ENCODE measurements at regions not wholly inside any gene's neighbourhood (a gene's known extent, or its start where the extent isn't known, plus 50 kb on each side); places are given as distances from the start of the nearest gene placed in this dataset.

GRCh38 chr21:15494481-15494880 lies 235.3 kb upstream of the USP25 start:
- H3K9me3 Mint-ChIP-seq = no peaks in the 10 kb centered on the region
- H3K36me3 Mint-ChIP-seq = no peaks in the 10 kb centered on the region
- no peak overlapping the region for H3K4me3 Mint-ChIP-seq
- peaks cover 4% of the 10 kb centered on the region for H3K4me1 Mint-ChIP-seq
- ATAC-seq = no peak
- H3K27ac Mint-ChIP-seq = no peak overlapping the region
- no peaks in the 10 kb centered on the region for H3K27me3 Mint-ChIP-seq

DNA sequence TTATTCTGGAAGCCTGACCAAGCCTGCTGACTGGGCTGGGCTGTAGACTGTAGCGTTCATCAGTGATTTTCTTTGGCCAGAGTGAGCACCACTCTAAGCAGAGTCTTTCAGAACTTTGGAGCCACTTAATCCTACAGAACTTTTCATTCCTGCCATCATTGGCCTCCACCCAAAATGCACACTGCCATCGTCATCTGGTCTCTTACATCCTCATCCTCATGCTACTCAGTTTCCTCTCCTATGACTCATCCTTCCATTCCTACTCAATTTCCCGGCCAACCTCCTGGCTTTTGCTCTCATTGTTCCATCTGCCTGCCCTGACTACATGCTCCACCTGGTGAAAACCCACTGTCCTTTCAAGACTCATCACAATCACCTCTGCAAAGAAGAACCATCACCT lies 233.8 kb upstream of the USP25 start:
- H3K27me3 Mint-ChIP-seq = no peaks in the 10 kb centered on the region
- no peak overlapping the region for H3K4me3 Mint-ChIP-seq
- no peaks in the 10 kb centered on the region for H3K36me3 Mint-ChIP-seq
- no peak for ATAC-seq
- no peaks in the 10 kb centered on the region for H3K9me3 Mint-ChIP-seq
- H3K4me1 Mint-ChIP-seq = peaks cover 4% of the 10 kb centered on the region
- H3K27ac Mint-ChIP-seq = no peak overlapping the region

- Mint-ChIP-seq H3K9me3 (no peaks in the 10 kb centered on the region), H3K36me3 (no peaks in the 10 kb centered on the region), H3K27me3 (no peaks in the 10 kb centered on the region), H3K4me1 (peaks cover 4% of the 10 kb centered on the region), H3K27ac (no peak overlapping the region), H3K4me3 (no peak overlapping the region)
- no peak for ATAC-seq
Observed at GRCh38 chr21:15496911-15497310, 232.9 kb upstream of the USP25 start.

- Mint-ChIP-seq H3K27me3 (no peaks in the 10 kb centered on the region), H3K36me3 (no peaks in the 10 kb centered on the region), H3K9me3 (no peaks in the 10 kb centered on the region), H3K4me3 (no peak overlapping the region), H3K4me1 (peaks cover 1% of the 10 kb centered on the region), H3K27ac (no peak overlapping the region)
- no peak for ATAC-seq
Observed at GRCh38 chr21:15498455-15498854, 231.3 kb upstream of the USP25 start.

DNA sequence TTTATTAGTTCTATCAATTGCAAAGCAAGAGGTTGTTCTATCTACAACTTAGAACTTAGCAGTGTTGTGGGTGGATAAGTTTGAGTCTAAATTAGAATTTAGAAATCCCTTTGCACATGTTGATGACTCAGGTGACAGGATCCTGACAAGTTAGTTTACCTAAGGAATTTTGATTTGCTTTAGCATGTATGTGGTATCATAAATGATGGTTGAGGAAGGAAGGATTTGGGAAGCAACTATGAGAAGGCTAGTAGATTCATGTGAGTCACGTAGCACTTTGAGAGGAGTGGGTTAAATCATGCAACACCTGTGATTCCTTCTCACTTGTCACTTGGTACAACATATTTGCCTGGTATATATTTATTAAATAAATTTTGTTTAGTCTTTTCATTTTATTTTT lies 223.7 kb upstream of the USP25 start:
- Mint-ChIP-seq H3K27ac (no peak overlapping the region), H3K36me3 (no peaks in the 10 kb centered on the region), H3K4me1 (no peaks in the 10 kb centered on the region), H3K4me3 (no peak overlapping the region), H3K27me3 (no peaks in the 10 kb centered on the region), H3K9me3 (no peaks in the 10 kb centered on the region)
- ATAC-seq = no peak

- no peak overlapping the region for H3K4me3 Mint-ChIP-seq
- no peaks in the 10 kb centered on the region for H3K9me3 Mint-ChIP-seq
- no peaks in the 10 kb centered on the region for H3K36me3 Mint-ChIP-seq
- no peak overlapping the region for H3K27ac Mint-ChIP-seq
- ATAC-seq = no peak
- H3K27me3 Mint-ChIP-seq = no peaks in the 10 kb centered on the region
- peaks cover 2% of the 10 kb centered on the region for H3K4me1 Mint-ChIP-seq
Observed at GRCh38 chr21:15508554-15508953, 221.2 kb upstream of the USP25 start.

DNA sequence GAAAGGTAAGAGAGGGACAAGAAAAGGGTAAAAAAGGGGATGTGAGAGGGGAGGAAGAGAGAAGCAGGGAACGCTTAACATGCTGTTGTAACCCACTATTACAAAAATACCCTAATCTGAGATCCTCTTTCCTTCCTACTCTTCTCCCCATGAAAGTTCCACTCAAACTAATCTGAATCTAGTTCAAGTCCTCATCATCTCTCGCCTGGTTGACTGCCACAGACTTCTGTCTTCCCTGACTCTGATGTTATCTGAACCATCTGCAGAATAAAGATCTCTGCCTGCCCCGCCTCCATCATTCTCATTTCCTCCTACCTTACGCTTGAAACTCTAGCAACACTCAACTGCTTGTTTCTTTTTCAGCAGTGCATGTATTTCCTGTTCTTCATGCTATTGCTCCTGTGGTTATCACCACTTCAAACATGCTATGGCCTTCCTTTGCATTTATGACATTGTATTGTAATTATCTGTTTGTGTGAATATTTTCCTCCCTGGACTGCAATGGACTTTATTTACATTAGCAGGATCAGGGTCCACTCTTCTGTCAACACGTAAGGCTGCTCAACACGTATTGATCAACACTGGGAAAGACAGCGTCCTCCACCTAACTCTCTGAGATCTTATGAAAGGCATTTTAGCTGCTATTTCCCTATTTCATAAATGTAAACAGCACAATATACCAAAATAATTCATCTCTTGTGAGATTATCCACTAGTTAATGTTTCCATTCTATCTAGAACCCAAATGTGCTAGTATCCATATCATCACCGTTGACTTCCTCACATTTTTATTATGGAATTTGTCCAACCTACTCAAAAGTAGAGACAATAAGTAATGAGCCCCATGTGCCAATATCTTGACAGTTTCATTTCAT lies 215.5 kb upstream of the USP25 start:
- peak overlapping the region; percentile 3 for H3K27ac Mint-ChIP-seq
- peaks cover 3% of the 10 kb centered on the region for H3K9me3 Mint-ChIP-seq
- H3K27me3 Mint-ChIP-seq = no peaks in the 10 kb centered on the region
- H3K4me1 Mint-ChIP-seq = peaks cover 15% of the 10 kb centered on the region
- ATAC-seq = peak; percentile 99
- H3K36me3 Mint-ChIP-seq = no peaks in the 10 kb centered on the region
- H3K4me3 Mint-ChIP-seq = peak overlapping the region; percentile 36

GRCh38 chr21:15515908-15516307 lies 213.9 kb upstream of the USP25 start:
- no peak for ATAC-seq
- Mint-ChIP-seq H3K27me3 (no peaks in the 10 kb centered on the region), H3K9me3 (peaks cover 3% of the 10 kb centered on the region), H3K4me1 (peaks cover 22% of the 10 kb centered on the region), H3K36me3 (no peaks in the 10 kb centered on the region), H3K4me3 (no peak overlapping the region), H3K27ac (no peak overlapping the region)

- no peaks in the 10 kb centered on the region for H3K27me3 Mint-ChIP-seq
- H3K27ac Mint-ChIP-seq = no peak overlapping the region
- no peak for ATAC-seq
- no peak overlapping the region for H3K4me3 Mint-ChIP-seq
- peaks cover 3% of the 10 kb centered on the region for H3K9me3 Mint-ChIP-seq
- peaks cover 25% of the 10 kb centered on the region for H3K4me1 Mint-ChIP-seq
- H3K36me3 Mint-ChIP-seq = no peaks in the 10 kb centered on the region
Observed at GRCh38 chr21:15517394-15517793, 212.4 kb upstream of the USP25 start.

DNA sequence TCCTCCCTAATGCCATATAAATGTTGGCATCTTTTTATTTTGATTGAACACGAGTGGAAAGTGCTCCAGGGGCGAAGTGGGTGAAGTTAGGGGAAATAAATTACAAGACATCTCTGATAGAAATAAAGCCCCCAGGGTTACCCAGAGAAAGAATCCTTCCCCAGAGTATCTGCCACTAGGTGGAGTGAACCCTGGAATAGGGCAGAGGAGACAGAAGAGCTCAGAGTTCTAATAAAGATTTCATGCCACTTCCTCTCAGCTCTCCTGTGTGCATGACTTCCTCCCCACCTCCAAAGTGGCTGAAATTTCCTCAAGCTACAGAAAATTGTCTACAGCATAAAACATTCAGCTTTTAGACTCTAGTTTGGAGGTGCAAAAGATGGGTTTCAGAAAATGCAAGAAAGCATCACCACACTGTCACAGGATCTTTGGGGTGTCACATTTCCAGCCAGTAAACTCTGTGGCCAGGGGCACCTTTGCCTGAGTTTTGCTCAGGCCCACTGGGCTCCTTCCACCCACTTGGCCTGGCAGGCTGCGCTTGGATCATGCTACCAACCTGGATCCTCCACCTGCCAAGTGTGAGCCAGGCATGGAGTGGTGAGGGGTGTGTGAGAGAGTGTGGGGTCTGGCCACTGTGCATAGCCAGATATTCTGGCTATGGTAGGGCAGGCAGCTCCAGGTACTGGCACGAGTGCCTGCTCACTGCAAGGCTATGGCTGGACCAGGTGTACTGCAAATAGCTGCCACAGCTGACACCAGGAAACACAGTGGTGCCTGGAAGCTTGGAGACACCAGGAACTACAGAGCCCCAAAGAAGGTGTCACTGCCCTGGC lies 208.8 kb upstream of the USP25 start:
- Mint-ChIP-seq H3K27ac (no peak overlapping the region), H3K9me3 (peaks cover 3% of the 10 kb centered on the region), H3K36me3 (no peaks in the 10 kb centered on the region), H3K27me3 (no peaks in the 10 kb centered on the region), H3K4me1 (peaks cover 10% of the 10 kb centered on the region), H3K4me3 (no peak overlapping the region)
- ATAC-seq = no peak

DNA sequence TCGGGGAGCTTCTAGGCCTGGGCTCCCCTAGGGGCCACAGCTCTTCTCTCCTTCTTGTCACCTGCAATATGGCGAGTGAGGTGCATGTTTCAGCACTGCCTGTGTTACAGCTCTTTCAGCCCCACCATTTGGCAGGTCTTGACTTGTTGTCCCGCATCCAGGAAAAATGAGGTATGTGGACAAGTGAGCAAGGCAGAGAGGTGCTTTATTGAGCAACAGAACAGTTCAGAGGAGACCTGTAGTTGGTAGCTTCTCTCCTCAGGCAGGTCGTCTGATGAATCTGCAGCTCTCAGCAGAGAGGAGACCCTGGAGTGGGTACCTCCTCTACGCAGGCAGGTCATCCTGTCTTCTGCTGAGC lies 208.2 kb upstream of the USP25 start:
- H3K4me1 Mint-ChIP-seq = peaks cover 10% of the 10 kb centered on the region
- no peaks in the 10 kb centered on the region for H3K36me3 Mint-ChIP-seq
- no peaks in the 10 kb centered on the region for H3K27me3 Mint-ChIP-seq
- H3K4me3 Mint-ChIP-seq = no peak overlapping the region
- no peak overlapping the region for H3K27ac Mint-ChIP-seq
- peaks cover 3% of the 10 kb centered on the region for H3K9me3 Mint-ChIP-seq
- ATAC-seq = no peak

- Mint-ChIP-seq H3K36me3 (no peaks in the 10 kb centered on the region), H3K27me3 (no peaks in the 10 kb centered on the region), H3K4me3 (no peak overlapping the region), H3K27ac (no peak overlapping the region), H3K9me3 (peaks cover 3% of the 10 kb centered on the region), H3K4me1 (peaks cover 10% of the 10 kb centered on the region)
- ATAC-seq = no peak
Observed at GRCh38 chr21:15522148-15522547, 207.6 kb upstream of the USP25 start.

DNA sequence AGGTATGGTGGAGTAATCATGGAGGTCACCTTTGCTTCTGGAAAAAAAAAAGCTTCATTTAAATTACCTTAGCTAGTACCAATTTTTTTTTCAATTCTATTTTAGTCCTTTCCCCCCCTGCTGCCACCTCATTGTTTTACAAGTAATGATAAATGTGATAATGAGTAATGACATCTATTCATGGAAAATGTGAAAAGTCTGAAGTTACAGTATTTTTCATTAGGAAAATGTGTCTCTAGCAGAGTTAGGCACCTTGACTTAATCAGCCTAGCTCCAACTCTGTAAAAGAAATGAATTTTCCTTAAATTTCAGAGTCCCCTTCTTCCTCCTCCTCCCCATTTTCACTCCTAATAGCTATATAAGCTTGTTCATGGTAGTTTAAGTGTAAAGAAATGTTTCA lies 204.9 kb upstream of the USP25 start:
- H3K27ac Mint-ChIP-seq = no peak overlapping the region
- H3K27me3 Mint-ChIP-seq = no peaks in the 10 kb centered on the region
- H3K9me3 Mint-ChIP-seq = no peaks in the 10 kb centered on the region
- H3K4me1 Mint-ChIP-seq = peaks cover 10% of the 10 kb centered on the region
- peaks cover 2% of the 10 kb centered on the region for H3K36me3 Mint-ChIP-seq
- ATAC-seq = no peak
- H3K4me3 Mint-ChIP-seq = no peak overlapping the region

DNA sequence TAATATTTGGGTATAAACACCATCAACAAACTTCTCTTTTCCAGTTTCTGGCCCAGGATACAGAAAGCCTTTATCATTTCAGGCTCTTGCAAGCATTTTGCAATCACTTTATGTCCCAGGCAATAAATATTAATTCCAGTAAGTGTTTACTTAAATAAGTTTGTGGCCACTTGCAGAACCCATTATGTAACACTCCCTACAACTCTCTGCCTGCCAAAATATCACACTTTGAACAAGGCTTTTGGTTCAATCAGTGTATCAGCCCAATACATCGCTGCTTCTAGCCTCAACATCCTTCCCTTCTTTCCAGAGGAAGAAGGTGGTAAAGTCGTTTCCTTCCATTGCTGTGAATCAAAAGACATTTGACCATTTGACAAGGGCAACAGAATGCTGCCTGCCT lies 203.0 kb upstream of the USP25 start:
- Mint-ChIP-seq H3K4me1 (no peaks in the 10 kb centered on the region), H3K4me3 (no peak overlapping the region), H3K27me3 (no peaks in the 10 kb centered on the region), H3K27ac (no peak overlapping the region), H3K9me3 (no peaks in the 10 kb centered on the region), H3K36me3 (peaks cover 10% of the 10 kb centered on the region)
- ATAC-seq = no peak

GRCh38 chr21:15528346-15528745 lies 201.4 kb upstream of the USP25 start:
- Mint-ChIP-seq H3K4me1 (no peaks in the 10 kb centered on the region), H3K9me3 (no peaks in the 10 kb centered on the region), H3K36me3 (peaks cover 10% of the 10 kb centered on the region), H3K27ac (no peak overlapping the region), H3K4me3 (no peak overlapping the region), H3K27me3 (peaks cover 9% of the 10 kb centered on the region)
- ATAC-seq = no peak

DNA sequence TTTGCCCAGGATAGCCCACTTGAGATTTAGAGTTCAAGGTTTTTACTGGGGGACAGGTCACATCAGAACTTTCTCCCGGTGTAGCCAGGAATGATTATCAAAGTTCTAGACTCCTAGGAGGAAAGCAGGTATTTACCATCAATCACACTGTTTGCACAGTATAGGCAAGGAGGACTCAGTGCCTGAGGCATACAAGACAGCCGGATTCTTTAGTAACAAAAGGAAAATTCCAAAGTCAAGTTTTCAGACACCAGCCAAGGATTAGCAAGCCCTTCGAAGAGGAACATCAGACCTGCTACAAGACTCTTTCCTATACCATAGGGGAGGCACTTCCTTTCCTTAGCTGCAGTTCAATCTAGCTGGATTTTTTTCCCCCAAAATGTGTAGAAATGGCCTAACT lies 197.8 kb upstream of the USP25 start:
- Mint-ChIP-seq H3K36me3 (peaks cover 10% of the 10 kb centered on the region), H3K4me1 (peaks cover 12% of the 10 kb centered on the region), H3K4me3 (no peak overlapping the region), H3K9me3 (no peaks in the 10 kb centered on the region), H3K27me3 (peaks cover 9% of the 10 kb centered on the region), H3K27ac (no peak overlapping the region)
- no peak for ATAC-seq
